ENCODE measurements at regions not wholly inside any gene's neighbourhood (a gene's known extent, or its start where the extent isn't known, plus 50 kb on each side); places are given as distances from the start of the nearest gene placed in this dataset.
A peak's percentile ranks its signal among the peaks of the same experiment; 100 is the strongest.

GRCh38 chr6:11366183-11366933 is 133.9 kb upstream of the NEDD9 start (continued):
- 0 out of 2 replicates have a peak, but pooled peaks have one; percentile 10 for TF ChIP-seq ZBTB40 (IDR thresholded peaks at IDR 0.05)
- no peak for TF ChIP-seq ZBTB40 (CRISPR knock-in tag; IDR thresholded peaks at IDR 0.05)
- no peak for TF ChIP-seq MTA3 (CRISPR knock-in tag; IDR thresholded peaks at IDR 0.05)
- no peak for TF ChIP-seq SMC3 (IDR thresholded peaks at IDR 0.05; ENCODE audit: low read length)
- TF ChIP-seq ETV5 (CRISPR knock-in tag; IDR thresholded peaks at IDR 0.05; ENCODE audit: borderline replicate concordance): no peak
- no peak for TF ChIP-seq MXI1 (IDR thresholded peaks at IDR 0.05; ENCODE audit: borderline replicate concordance, low read depth, low read length)
- TF ChIP-seq ZMYM2 (CRISPR knock-in tag; IDR thresholded peaks at IDR 0.05): peak; percentile 88
- TF ChIP-seq TFDP1 (CRISPR knock-in tag; IDR thresholded peaks at IDR 0.05; ENCODE audit: borderline replicate concordance): 0 out of 2 replicates have a peak, but pooled peaks have one; percentile 30
- no peak for TF ChIP-seq MLLT10 (CRISPR knock-in tag; IDR thresholded peaks at IDR 0.05)
- no peak for TF ChIP-seq FOXA1 (IDR thresholded peaks at IDR 0.05)
- 0 out of 2 replicates have a peak, but pooled peaks have one; percentile 6 for TF ChIP-seq FOXA1 (CRISPR knock-in tag; IDR thresholded peaks at IDR 0.05)
- TF ChIP-seq NFATC3 (CRISPR knock-in tag; IDR thresholded peaks at IDR 0.05): no peak
- no peak for TF ChIP-seq SIN3B (IDR thresholded peaks at IDR 0.05; ENCODE audit: low read length)
- no peak for TF ChIP-seq ZNF317 (CRISPR knock-in tag; IDR thresholded peaks at IDR 0.05)
- TF ChIP-seq ZNF230 (CRISPR knock-in tag; IDR thresholded peaks at IDR 0.05): no peak
- no peak for TF ChIP-seq ZNF782 (CRISPR knock-in tag; IDR thresholded peaks at IDR 0.05; ENCODE audit: borderline replicate concordance)
- no peak for TF ChIP-seq ZFP62 (CRISPR knock-in tag; IDR thresholded peaks at IDR 0.05)
- TF ChIP-seq FOSL2 (CRISPR knock-in tag; IDR thresholded peaks at IDR 0.05): peak; percentile 54
- TF ChIP-seq KLF16 (CRISPR knock-in tag; IDR thresholded peaks at IDR 0.05): no peak
- TF ChIP-seq ZNF362 (CRISPR knock-in tag; IDR thresholded peaks at IDR 0.05; ENCODE audit: borderline replicate concordance): no peak

All from HepG2 (cell line).